Ureter (tissue), 1 donor: ENCODE measurements at regions not wholly inside any gene's neighbourhood (a gene's known extent, or its start where the extent isn't known, plus 50 kb on each side); places are given as distances from the start of the nearest gene placed in this dataset.

ENCODE experiments used
- DNase-seq: peaks from one replicate; pipeline ENCODE4 v3.0.0-alpha.2; 2020; ENCODE audit warnings: low spot score
- donor health status: DM: yes; HTN: yes; CAD: no.

- no peak for DNase-seq
These were observed 62.0 kb upstream of the SIMC1 start for GRCh38 chr5:176176231-176176630.

DNA sequence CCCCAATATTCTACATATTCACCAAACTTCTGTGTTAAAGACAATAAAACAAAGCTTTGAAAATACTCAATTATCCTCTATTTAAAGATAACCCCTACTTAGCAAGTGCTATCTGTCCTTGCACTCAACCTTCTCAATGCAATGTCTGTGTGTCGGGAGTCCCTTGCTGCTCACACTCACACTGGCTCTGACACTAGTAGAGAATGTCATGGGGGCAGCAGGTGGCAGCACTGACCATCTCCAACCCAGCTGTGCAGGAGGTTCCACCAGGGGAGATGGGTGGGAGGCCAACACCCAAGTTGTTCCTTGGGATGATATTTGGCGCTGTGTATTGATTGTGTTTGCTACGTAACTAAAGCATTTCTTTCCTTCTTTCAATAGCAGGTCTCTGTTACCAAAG is 59.4 kb upstream of the SIMC1 start:
- no peak for DNase-seq

DNA sequence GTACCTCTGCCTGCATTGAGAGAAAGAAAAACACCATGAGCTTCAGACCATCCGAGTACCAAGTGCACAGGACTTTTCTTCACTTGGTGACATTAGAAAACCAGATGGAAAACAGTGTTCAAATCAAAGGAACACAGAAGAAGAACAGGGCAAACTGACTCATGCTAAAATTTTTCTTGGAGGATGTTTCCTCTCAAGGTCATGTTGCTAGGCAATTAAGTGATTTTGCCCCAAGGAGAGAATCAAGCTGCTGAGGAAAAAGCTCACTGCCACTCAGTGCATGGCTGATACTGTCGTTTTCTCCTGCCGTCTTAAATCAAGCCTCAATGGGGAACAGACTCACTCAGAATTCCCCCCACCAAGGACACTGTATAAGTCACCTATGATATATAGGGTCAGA is 57.9 kb upstream of the SIMC1 start:
- DNase-seq = no peak

GRCh38 chr5:176180781-176181180 is 57.4 kb upstream of the SIMC1 start:
- DNase-seq = no peak

DNA sequence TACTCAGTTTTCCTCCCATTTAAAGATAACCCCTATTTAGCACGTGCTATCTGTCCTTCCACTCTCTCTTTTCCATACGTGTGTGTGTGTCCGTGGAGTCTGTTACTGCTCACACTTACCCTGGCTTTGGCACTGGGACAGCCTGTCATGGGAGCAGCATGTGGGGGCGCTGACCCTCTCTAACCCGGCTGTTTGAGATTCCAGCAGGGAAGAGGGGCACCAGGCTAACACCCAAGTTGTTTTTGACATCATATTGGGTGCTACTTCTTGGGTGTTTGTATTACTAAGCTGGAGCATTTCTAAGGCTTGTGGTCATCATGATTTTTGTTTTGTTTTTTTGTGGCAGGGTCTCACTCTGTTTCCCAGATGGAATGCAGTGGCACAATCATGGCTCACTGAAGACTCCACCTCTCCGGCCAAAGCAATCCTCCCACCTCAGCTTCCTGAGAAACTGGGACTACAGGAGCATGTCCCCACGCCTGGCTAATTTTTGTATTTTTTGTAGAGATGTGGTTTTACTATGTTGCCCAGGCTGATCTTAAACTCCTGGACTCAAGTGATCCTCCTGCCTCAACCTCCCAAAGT is 56.9 kb upstream of the SIMC1 start:
- no peak for DNase-seq

DNA sequence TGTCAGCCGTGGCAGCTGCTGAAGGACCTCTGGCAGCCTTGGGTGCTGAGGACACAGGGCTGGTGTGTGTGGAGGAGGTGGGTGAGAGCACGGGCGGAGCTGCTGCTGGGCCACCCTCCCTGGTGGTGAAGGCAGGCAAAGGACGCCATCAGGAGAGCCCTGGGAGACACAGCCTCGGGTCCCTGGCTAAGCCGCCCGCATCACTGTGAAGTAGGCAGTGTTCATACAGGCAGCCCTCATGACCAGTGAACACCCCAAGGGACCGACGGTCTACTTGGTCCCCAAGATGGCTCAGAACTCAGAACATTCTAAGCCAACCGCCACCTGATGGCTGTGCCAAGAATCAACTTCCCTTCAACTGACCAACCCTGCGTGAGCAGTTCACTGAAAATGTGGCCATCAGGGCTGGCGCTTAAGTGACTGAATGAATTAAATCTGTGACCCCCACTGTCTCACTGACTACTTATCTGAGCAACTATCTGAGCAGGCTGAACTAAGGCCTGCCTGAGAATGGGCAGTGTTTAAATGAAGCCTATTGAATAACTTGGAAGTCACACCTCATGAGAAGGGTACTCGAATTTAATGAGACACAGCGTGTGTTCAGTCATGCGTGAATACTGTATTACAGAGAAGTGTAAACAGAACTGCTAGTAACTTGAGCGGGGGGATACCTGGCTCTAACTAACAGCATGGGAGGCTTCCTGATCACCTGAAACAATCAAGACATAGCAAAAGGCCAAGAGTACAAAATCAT is 54.7 kb upstream of the SIMC1 start:
- DNase-seq = no peak

DNA sequence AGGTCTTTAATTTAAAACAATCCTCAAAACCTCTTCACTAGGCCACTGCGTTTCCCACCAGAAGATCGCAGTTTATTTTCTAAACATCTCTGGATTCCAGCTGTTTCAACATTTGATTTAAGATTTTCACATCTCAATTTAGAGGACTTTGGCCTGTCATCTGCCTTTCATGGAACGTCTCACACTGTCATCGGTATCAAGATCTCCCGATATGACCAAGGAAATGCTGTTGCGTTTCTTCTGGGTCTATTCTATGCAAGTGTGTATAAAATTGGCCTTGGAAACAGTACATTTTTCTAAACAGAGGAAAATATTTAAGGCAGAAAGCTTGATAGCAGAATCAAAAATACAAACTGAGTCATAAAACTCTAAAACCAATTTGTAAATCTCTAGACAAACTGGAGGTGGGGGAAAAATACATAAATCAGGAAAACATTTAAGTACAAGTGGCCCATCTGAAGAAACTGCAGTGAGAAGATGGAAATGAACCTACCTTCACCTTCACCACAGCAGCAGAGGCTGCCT is 53.6 kb upstream of the SIMC1 start:
- no peak for DNase-seq

- DNase-seq = no peak
These were observed 53.0 kb upstream of the SIMC1 start for GRCh38 chr5:176185133-176185733.

- DNase-seq = no peak
These were observed 52.1 kb upstream of the SIMC1 start for GRCh38 chr5:176186107-176186506.

- no peak for DNase-seq
These were observed 50.8 kb upstream of the SIMC1 start for GRCh38 chr5:176187276-176188062.

- DNase-seq = no peak
These were observed 50.1 kb upstream of the SIMC1 start for GRCh38 chr5:176188085-176188484.
